Lower lobe of right lung (tissue), 2 donors: ENCODE measurements at regions not wholly inside any gene's neighbourhood (a gene's known extent, or its start where the extent isn't known, plus 50 kb on each side); places are given as distances from the start of the nearest gene placed in this dataset.

Experiments used
- ATAC-seq, 2 donors: fragments of 200-7000 bp; cut with Tn5 transposase; one replicate each; pipeline ENCODE4 v1.9.1; 2020 to 2022; ENCODE audit warnings: mild to moderate bottlenecking in 2 of 2, moderate library complexity in 2 of 2
- DNase-seq: peaks from one replicate; pipeline ENCODE4 v3.0.0-alpha.2; 2020
- H3K27ac ChIP-seq: fragments of 200-600 bp; one replicate; pipeline ENCODE4 v1.8.0; 2022
- H3K27me3 ChIP-seq: fragments of 200-600 bp; one replicate; pipeline ENCODE4 v1.8.0; 2022; ENCODE audit warnings: low read depth
- H3K36me3 ChIP-seq: fragments of 200-600 bp; one replicate; pipeline ENCODE4 v1.8.0; 2022; ENCODE audit warnings: mild to moderate bottlenecking
- H3K4me1 ChIP-seq: fragments of 200-600 bp; one replicate; pipeline ENCODE4 v1.8.0; 2022
- H3K4me3 ChIP-seq: fragments of 200-600 bp; one replicate; pipeline ENCODE4 v1.8.0; 2022; ENCODE audit warnings: mild to moderate bottlenecking
- H3K9me3 ChIP-seq: fragments of 200-600 bp; one replicate; pipeline ENCODE4 v1.8.0; 2022
- intact Hi-C: fragments of 100-400 bp; cut with DNase I; formaldehyde crosslinking; loops from one replicate; pipeline ENCODE4 v1.11.0; 2022
- TF ChIP-seq, protein P1 (sequence below): fragments of 200-600 bp; IDR thresholded peaks from one replicate; pipeline ENCODE4 v1.8.0; 2022; ENCODE audit warnings: antibody characterized with exemption, mild to moderate bottlenecking
- donor health status: DM: no; HTN: yes; CAD: no; lungs with severe emphysema.

DNA sequence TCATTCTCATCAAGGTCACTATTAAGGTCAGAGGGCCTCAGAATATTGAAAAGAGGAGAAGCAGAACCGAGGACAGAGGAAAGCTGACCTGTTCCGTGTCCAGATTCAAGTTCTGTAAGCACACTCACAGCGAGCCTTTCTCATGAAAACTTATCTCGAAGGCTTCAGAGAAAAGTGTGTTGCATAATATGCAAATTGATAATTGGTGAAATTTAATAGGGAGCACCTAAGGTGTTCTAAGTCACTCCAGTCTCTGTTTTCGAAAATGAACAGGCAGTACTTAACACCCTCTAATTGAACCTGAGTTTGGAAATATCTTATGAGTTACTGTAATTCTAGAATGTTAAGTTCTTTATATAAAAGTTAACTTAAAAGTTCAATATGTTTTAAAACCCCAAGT, 181.2 kb upstream of the PDE10A start:
- Histone ChIP-seq H3K36me3 (no peaks in the 10 kb centered on the region), H3K4me3 (no peak overlapping the region), H3K9me3 (no peaks in the 10 kb centered on the region), H3K27me3 (peaks cover 8% of the 10 kb centered on the region), H3K4me1 (no peaks in the 10 kb centered on the region), H3K27ac (no peak overlapping the region)
- intact Hi-C loops = loop anchor here (10.0 kb wide), 1 partner anchor 109 kb away; no protein-coding TSS in a partner anchor
- DNase-seq (no peak), ATAC-seq (peak; percentile 9 to 69)
- TF ChIP-seq, protein P1, sequence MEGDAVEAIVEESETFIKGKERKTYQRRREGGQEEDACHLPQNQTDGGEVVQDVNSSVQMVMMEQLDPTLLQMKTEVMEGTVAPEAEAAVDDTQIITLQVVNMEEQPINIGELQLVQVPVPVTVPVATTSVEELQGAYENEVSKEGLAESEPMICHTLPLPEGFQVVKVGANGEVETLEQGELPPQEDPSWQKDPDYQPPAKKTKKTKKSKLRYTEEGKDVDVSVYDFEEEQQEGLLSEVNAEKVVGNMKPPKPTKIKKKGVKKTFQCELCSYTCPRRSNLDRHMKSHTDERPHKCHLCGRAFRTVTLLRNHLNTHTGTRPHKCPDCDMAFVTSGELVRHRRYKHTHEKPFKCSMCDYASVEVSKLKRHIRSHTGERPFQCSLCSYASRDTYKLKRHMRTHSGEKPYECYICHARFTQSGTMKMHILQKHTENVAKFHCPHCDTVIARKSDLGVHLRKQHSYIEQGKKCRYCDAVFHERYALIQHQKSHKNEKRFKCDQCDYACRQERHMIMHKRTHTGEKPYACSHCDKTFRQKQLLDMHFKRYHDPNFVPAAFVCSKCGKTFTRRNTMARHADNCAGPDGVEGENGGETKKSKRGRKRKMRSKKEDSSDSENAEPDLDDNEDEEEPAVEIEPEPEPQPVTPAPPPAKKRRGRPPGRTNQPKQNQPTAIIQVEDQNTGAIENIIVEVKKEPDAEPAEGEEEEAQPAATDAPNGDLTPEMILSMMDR = no peak

DNA sequence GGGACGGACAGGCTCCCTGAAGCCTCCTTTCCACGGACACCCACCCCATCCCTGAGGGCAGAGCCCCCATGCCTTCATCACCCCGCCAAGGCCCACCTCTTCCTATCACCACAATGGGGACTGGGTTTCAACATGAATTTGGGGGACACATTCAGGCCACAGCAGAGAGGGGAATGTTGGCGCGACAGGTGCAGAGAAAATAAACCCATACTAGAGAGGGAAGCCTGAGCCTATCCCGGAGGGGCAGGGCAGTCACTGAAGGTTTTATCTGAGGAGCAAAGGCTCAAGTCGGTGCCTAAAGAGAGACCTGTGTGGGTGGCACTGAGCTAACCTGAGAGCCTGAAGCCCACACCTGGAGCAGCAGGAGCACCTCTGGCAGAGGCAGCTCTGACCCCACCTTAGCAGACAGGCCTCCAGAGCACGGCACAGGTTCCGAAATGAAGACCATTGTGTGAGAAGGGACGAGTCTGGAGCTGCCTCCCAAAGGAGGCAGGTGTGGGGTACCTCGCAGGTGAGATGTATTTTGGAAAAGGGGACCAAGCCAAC, 180.6 kb upstream of the PDE10A start:
- intact Hi-C loops = loop anchor here (10.0 kb wide), 1 partner anchor 109 kb away; no protein-coding TSS in a partner anchor
- Histone ChIP-seq H3K9me3 (no peaks in the 10 kb centered on the region), H3K4me1 (no peaks in the 10 kb centered on the region), H3K27me3 (peaks cover 8% of the 10 kb centered on the region), H3K27ac (no peak overlapping the region), H3K36me3 (no peaks in the 10 kb centered on the region), H3K4me3 (no peak overlapping the region)
- TF ChIP-seq, protein P1 = no peak
- ATAC-seq (peak in 1 of 2 donors; percentile 17), DNase-seq (no peak)

DNA sequence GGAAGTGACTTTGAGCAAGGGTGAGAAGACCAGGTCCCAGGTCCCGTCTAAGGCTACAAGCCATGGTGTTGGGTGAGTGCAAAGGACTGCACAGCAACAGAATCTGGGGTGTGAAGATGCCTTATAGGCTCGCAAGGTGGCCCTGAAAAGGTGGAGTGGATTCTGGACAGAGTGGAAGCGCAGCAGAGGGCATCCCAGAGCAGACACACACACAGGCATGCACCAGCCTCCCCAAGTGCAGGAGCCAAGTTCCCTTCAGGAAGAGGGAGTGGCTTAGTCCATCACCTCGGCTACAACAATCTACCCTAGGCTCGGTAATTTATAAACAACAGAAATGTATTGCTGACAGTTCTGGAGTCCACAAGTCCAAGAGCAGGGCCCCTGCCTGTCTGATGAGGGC, 180.1 kb upstream of the PDE10A start:
- no peak overlapping the region for H3K4me3 ChIP-seq
- no peaks in the 10 kb centered on the region for H3K4me1 ChIP-seq
- peaks cover 8% of the 10 kb centered on the region for H3K27me3 ChIP-seq
- TF ChIP-seq, protein P1 = no peak
- no peaks in the 10 kb centered on the region for H3K36me3 ChIP-seq
- ATAC-seq (peak in 1 of 2 donors; percentile 16), DNase-seq (no peak)
- H3K27ac ChIP-seq = no peak overlapping the region
- no peaks in the 10 kb centered on the region for H3K9me3 ChIP-seq
- intact Hi-C loops = loop anchor here (10.0 kb wide), 1 partner anchor 108 kb away; no protein-coding TSS in a partner anchor

DNA sequence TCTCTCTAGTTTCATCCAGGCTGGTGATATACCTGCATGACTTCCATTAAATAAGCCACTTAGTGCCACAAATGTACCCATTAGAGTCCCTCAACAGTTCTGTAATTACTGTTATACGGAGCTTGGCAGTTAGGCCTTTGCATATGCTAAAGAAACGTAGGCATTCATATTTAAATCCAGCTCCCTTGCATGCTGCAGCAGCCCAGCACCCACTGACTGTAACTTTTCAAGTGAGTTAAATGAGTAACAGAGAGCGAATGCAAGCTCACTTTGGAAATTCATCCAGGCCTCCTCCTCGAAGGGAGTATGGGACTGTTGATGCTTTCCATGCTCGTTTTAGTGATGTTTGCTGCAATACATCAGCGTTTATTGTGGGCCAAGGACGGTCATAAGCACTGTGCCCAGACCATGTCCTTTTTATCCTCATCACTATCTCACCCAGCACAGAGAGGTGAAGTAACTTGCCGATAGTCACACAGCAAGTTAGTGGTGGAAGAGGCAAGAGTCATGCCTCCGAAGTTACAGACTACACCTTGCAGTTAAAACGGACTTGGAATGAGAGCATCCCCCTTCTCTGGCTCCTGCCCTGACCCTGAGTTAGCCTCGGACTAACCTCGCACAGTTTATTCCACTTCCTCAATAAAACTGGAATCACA, 179.4 kb upstream of the PDE10A start:
- Histone ChIP-seq H3K36me3 (no peaks in the 10 kb centered on the region), H3K27ac (no peak overlapping the region), H3K4me3 (no peak overlapping the region), H3K27me3 (peaks cover 8% of the 10 kb centered on the region), H3K9me3 (no peaks in the 10 kb centered on the region), H3K4me1 (no peaks in the 10 kb centered on the region)
- intact Hi-C loops = loop anchor here (10.0 kb wide), 1 partner anchor 108 kb away; no protein-coding TSS in a partner anchor
- TF ChIP-seq, protein P1 = no peak
- no peak for ATAC-seq
- no peak for DNase-seq

DNA sequence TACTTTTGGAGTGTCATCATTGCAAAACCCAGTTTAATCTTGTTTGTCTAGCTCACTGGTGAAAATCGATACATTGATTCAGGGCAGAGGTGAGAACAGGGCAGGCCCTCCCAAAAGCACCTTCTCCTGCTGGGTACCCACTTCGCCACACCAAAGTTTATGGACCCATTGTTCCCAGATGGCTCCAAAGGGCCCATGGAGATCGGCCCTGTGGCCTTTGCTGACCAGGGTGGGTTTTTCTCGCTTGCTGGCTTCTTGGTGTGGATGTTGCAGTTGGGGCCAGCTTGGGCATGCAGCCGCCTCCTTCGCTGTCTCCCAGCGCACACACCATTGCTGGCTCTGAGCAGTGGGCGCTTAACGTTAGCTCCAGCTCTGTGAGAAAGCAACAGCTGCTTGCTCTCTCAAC, 178.1 kb upstream of the PDE10A start:
- ATAC-seq = no peak

More for the DNA sequence above, 178.1 kb upstream of the PDE10A start:
- TF ChIP-seq, protein P1 = no peak
- peaks cover 2% of the 10 kb centered on the region for H3K27me3 ChIP-seq
- no peak overlapping the region for H3K27ac ChIP-seq
- no peaks in the 10 kb centered on the region for H3K9me3 ChIP-seq
- intact Hi-C loops = loop anchor here (10.0 kb wide), 1 partner anchor 106 kb away; no protein-coding TSS in a partner anchor
- no peaks in the 10 kb centered on the region for H3K4me1 ChIP-seq
- H3K4me3 ChIP-seq = no peak overlapping the region
- no peaks in the 10 kb centered on the region for H3K36me3 ChIP-seq
- no peak for DNase-seq
